ENCODE measurements at regions not wholly inside any gene's neighbourhood (a gene's known extent, or its start where the extent isn't known, plus 50 kb on each side); places are given as distances from the start of the nearest gene placed in this dataset.
"Not testable (repeated sequence)": the region's sequence is repeated elsewhere in the genome, so short reads cannot be mapped to it uniquely, and the experiment has no call there.

- H3K4me3 ChIP-seq (ENCODE audit: low read depth, low read length), result no peak overlapping the region
- TF ChIP-seq CTCF (IDR thresholded peaks at IDR 0.05; ENCODE audit: borderline replicate concordance, insufficient read depth, low read depth, low read length), result no peak
Measured at GRCh38 chr3:105972069-105972468, 103.3 kb upstream of the CBLB start.

GRCh38 chr3:105974381-105974780, 105.6 kb upstream of the CBLB start:
- TF ChIP-seq CTCF (IDR thresholded peaks at IDR 0.05; ENCODE audit: borderline replicate concordance, insufficient read depth, low read depth, low read length), result no peak
- H3K4me3 ChIP-seq (ENCODE audit: low read depth, low read length), result no peak overlapping the region

GRCh38 chr3:105976196-105976595, 107.4 kb upstream of the CBLB start:
- no peak for TF ChIP-seq CTCF (IDR thresholded peaks at IDR 0.05; ENCODE audit: borderline replicate concordance, insufficient read depth, low read depth, low read length)
- H3K4me3 ChIP-seq (ENCODE audit: low read depth, low read length), result no peak overlapping the region

- no peak overlapping the region for H3K4me3 ChIP-seq (ENCODE audit: low read depth, low read length)
- no peak for TF ChIP-seq CTCF (IDR thresholded peaks at IDR 0.05; ENCODE audit: borderline replicate concordance, insufficient read depth, low read depth, low read length)
Measured at GRCh38 chr3:105979961-105980360, 111.1 kb upstream of the CBLB start.

GRCh38 chr3:105982207-105982606, 113.4 kb upstream of the CBLB start:
- TF ChIP-seq CTCF (IDR thresholded peaks at IDR 0.05; ENCODE audit: borderline replicate concordance, insufficient read depth, low read depth, low read length), result no peak
- H3K4me3 ChIP-seq (ENCODE audit: low read depth, low read length), result no peak overlapping the region

GRCh38 chr3:105984837-105985236, 116.0 kb upstream of the CBLB start:
- no peak overlapping the region for H3K4me3 ChIP-seq (ENCODE audit: low read depth, low read length)
- TF ChIP-seq CTCF (IDR thresholded peaks at IDR 0.05; ENCODE audit: borderline replicate concordance, insufficient read depth, low read depth, low read length), result no peak

- not testable (repeated sequence) for H3K4me3 ChIP-seq (ENCODE audit: low read depth, low read length)
Measured at GRCh38 chr3:105986343-105986742, 117.5 kb upstream of the CBLB start.

- no peak for TF ChIP-seq CTCF (IDR thresholded peaks at IDR 0.05; ENCODE audit: borderline replicate concordance, insufficient read depth, low read depth, low read length)
- no peak overlapping the region for H3K4me3 ChIP-seq (ENCODE audit: low read depth, low read length)
Measured at GRCh38 chr3:105987809-105988208, 119.0 kb upstream of the CBLB start.
